HepG2 (cell line): ENCODE measurements at regions not wholly inside any gene's neighbourhood (a gene's known extent, or its start where the extent isn't known, plus 50 kb on each side); places are given as distances from the start of the nearest gene placed in this dataset.

Experiments used
- ATAC-seq: fragments of 200-7000 bp; cut with Tn5 transposase; 3 replicates; pipeline ENCODE4 v1.9.1; 2020; ENCODE audit warnings: mild to moderate bottlenecking, moderate library complexity
- BruUV-seq: library from RNA; stranded (reverse); fragments of 400-500 nt; replicated peaks from 2 replicates; lab custom pipeline; 2021; lab: Mats Ljungman, UMichigan
- CTCF ChIA-PET: fragments of 300-600 bp; formaldehyde crosslinking; extraction: SDS; loops from one replicate; lab custom pipeline; 2021; ENCODE audit warnings: low total read pairs, inconsistent platforms, low intra/inter-chr PET ratio; lab: Yijun Ruan, JAX
- POLR2A ChIA-PET: fragments of 350-600 bp; sonication (Branson Sonifier 250); formaldehyde crosslinking; loops from one replicate; lab custom pipeline; 2020; ENCODE audit warnings: antibody characterized with exemption, inconsistent platforms; lab: Yijun Ruan, JAX
- DNase-seq: peaks from one replicate; pipeline ENCODE4 v3.0.0-alpha.2; 2015; ENCODE audit warnings: low spot score
- FAIRE-seq: peaks from 3 replicates; lab custom pipeline; 2011; peaks lifted over from hg19 to GRCh38; lab: Jason Lieb, UNC
- H2AFZ ChIP-seq: one replicate; pipeline ENCODE4 v1.6.1; 2011; ENCODE audit warnings: low read length, inconsistent platforms
- H3K27ac ChIP-seq: fragments of 300-600 bp; 3 replicates; pipeline ENCODE4 v1.8.0; 2011; ENCODE audit warnings: mixed run types, mild to moderate bottlenecking, mixed read lengths, low read length, inconsistent platforms; ENCODE audit not compliant: insufficient read depth; ENCODE audit errors: extremely low read length
- H3K27me3 ChIP-seq, 2 experiments: fragments of 200-600 bp in 1 of 2; 2 replicates in 1 of 2; 3 replicates in 1 of 2; pipeline versions ENCODE4 v1.6.0 to v1.8.0; 2011; ENCODE audit warnings: low read length in 2 of 2, mild to moderate bottlenecking in 2 of 2, moderate library complexity in 2 of 2, inconsistent platforms in 1 of 2; ENCODE audit not compliant: insufficient read depth in 2 of 2, control insufficient read depth in 1 of 2
- H3K36me3 ChIP-seq, 2 experiments: fragments of 200-600 bp in 1 of 2; replicated peaks in 1 of 2; 2 replicates in 1 of 2; 3 replicates in 1 of 2; pipeline versions ENCODE4 v1.5.1 to v1.8.0; 2011; ENCODE audit warnings: low read length in 2 of 2, inconsistent platforms in 1 of 2; ENCODE audit not compliant: insufficient read depth in 2 of 2, control insufficient read depth in 1 of 2
- H3K4me1 ChIP-seq: 2 replicates; pipeline ENCODE4 v1.5.1; 2012; ENCODE audit warnings: low read length, inconsistent platforms; ENCODE audit not compliant: insufficient read depth
- H3K4me2 ChIP-seq: 2 replicates; pipeline ENCODE4 v1.6.0; 2011; ENCODE audit warnings: low read depth, low read length, inconsistent platforms
- H3K4me3 ChIP-seq, 3 experiments: fragments of 200-600 bp in 1 of 3; sonication (generic), shearing (Covaris generic) in 1 of 3; replicated peaks in 1 of 3; 2 replicates each; pipeline ENCODE4 v1.5.1; 2011 to 2016; ENCODE audit warnings: low read length in 3 of 3, inconsistent platforms in 2 of 3, low read depth in 2 of 3, mild to moderate bottlenecking in 2 of 3, control low read depth in 1 of 3, mixed read lengths in 1 of 3; ENCODE audit not compliant: insufficient read depth in 1 of 3
- H3K79me2 ChIP-seq: one replicate; pipeline ENCODE4 v1.6.1; 2011; ENCODE audit warnings: low read length, inconsistent platforms; ENCODE audit not compliant: insufficient read depth
- H3K9ac ChIP-seq: 2 replicates; pipeline ENCODE4 v1.6.0; 2011; ENCODE audit warnings: mild to moderate bottlenecking, low read depth, low read length, inconsistent platforms; ENCODE audit not compliant: insufficient read depth
- H3K9me3 ChIP-seq: 2 replicates; pipeline ENCODE4 v1.5.1; 2012; ENCODE audit warnings: mild to moderate bottlenecking, low read length
- H4K20me1 ChIP-seq: 2 replicates; pipeline ENCODE4 v1.6.0; 2011; ENCODE audit warnings: inconsistent platforms, mild to moderate bottlenecking, low read length, moderate library complexity; ENCODE audit not compliant: insufficient read depth
- BORCS8-MEF2B ChIP-seq: sonication (generic); formaldehyde crosslinking; IDR thresholded peaks from 2 replicates; pipeline ENCODE4 v1.8.0; 2022; ENCODE audit warnings: mild to moderate bottlenecking, missing genetic modification reagents
- CREB1 ChIP-seq, 2 experiments: fragments of 450-650 bp in 1 of 2; IDR thresholded peaks; 2 replicates each; pipeline ENCODE4 v1.6.1; 2016 to 2017; ENCODE audit warnings: control low read depth in 1 of 2, mild to moderate bottlenecking in 1 of 2, missing compliant biosample characterization in 1 of 2, missing genetic modification characterization in 1 of 2
- E2F5 ChIP-seq: sonication (generic); formaldehyde crosslinking; conservative IDR thresholded peaks from 2 replicates; pipeline ENCODE4 v1.4.0; 2020; ENCODE audit warnings: missing genetic modification reagents
- ETS1 ChIP-seq: sonication (generic); formaldehyde crosslinking; IDR thresholded peaks from 2 replicates; pipeline ENCODE4 v1.4.0; 2020; ENCODE audit warnings: missing genetic modification reagents
- ETV5 ChIP-seq: IDR thresholded peaks from 2 replicates; pipeline ENCODE4 v1.6.1; 2018; ENCODE audit warnings: missing biosample characterization, missing genetic modification reagents, inconsistent platforms, borderline replicate concordance
- HDAC1 ChIP-seq: sonication (generic); formaldehyde crosslinking; IDR thresholded peaks from 2 replicates; pipeline ENCODE4 v1.5.1; 2020; ENCODE audit warnings: mild to moderate bottlenecking, missing genetic modification reagents
- NR3C1 ChIP-seq: sonication (generic); formaldehyde crosslinking; IDR thresholded peaks from 2 replicates; pipeline ENCODE4 v1.4.0; 2020; ENCODE audit warnings: missing genetic modification reagents
- TCF7 ChIP-seq: sonication (generic); IDR thresholded peaks from 2 replicates; pipeline ENCODE4 v1.6.1; 2016; ENCODE audit warnings: antibody characterized with exemption, low read depth
- ZNF382 ChIP-seq: sonication (generic); formaldehyde crosslinking; IDR thresholded peaks from 2 replicates; pipeline ENCODE4 v1.5.0; 2020; ENCODE audit warnings: missing genetic modification reagents, mild to moderate bottlenecking, borderline replicate concordance
- ZNF614 ChIP-seq: IDR thresholded peaks from 2 replicates; pipeline ENCODE4 v1.6.1; 2018; ENCODE audit warnings: missing biosample characterization, missing genetic modification reagents, inconsistent platforms, borderline replicate concordance
- ZNF652 ChIP-seq: IDR thresholded peaks from 2 replicates; pipeline ENCODE4 v1.6.1; 2016; ENCODE audit warnings: low read depth, borderline replicate concordance
- ZNF816 ChIP-seq: sonication (generic); formaldehyde crosslinking; IDR thresholded peaks from 2 replicates; pipeline ENCODE4 v1.8.0; 2022; ENCODE audit warnings: missing genetic modification reagents, mild to moderate bottlenecking, borderline replicate concordance
- in situ Hi-C: cut with HindIII; loops from 2 replicates; pipeline ENCODE4 v1.10.0; 2017; ENCODE audit warnings: low pct_unique_long_range_greater_than_20kb; ENCODE audit not compliant: extremely low pct_ligation_motif_present
- intact Hi-C: fragments of 100-400 bp; cut with micrococcal nuclease; formaldehyde crosslinking; loops from one replicate; pipeline ENCODE4 v1.10.0; 2022; ENCODE audit not compliant: unreplicated experiment

GRCh38 chr18:68555879-68556301, 159.0 kb downstream of the TMX3 start:
- H3K9ac ChIP-seq = no peak overlapping the region
- no TSS peak for BruUV-seq
- no peaks in the 10 kb centered on the region for H3K27me3 ChIP-seq
- no peaks in the 10 kb centered on the region for H3K9me3 ChIP-seq
- intact Hi-C loops = no loop called here
- no peaks in the 10 kb centered on the region for H3K79me2 ChIP-seq
- H3K36me3 ChIP-seq = no peaks in the 10 kb centered on the region
- no peak for TF ChIP-seq ETV5 (CRISPR knock-in tag)
- no peak for TF ChIP-seq TCF7
- no peak for TF ChIP-seq CREB1 (IDR thresholded peaks at IDR 0.05)
- no peak for TF ChIP-seq CREB1 (CRISPR knock-in tag; IDR thresholded peaks at IDR 0.05)
- no peak for TF ChIP-seq E2F5
- no peak for TF ChIP-seq ZNF614
- no peak for TF ChIP-seq HDAC1 (CRISPR knock-in tag)
- TF ChIP-seq ZNF816 = no peak
- no peak for TF ChIP-seq BORCS8-MEF2B (CRISPR knock-in tag)
- TF ChIP-seq ZNF652 = no peak
- no peak for TF ChIP-seq ZNF382 (CRISPR knock-in tag)
- TF ChIP-seq ETS1 (CRISPR knock-in tag) = no peak
- no peak for TF ChIP-seq NR3C1
- ChIA-PET CTCF (no interaction called here), POLR2A (no interaction called here)
- in situ Hi-C loops = no loop called here
- FAIRE-seq (no peak), ATAC-seq (no peak), DNase-seq (no peak)
- H4K20me1 ChIP-seq = no peaks in the 10 kb centered on the region
- H3K4me3 ChIP-seq = no peak overlapping the region
- no peak overlapping the region for H3K4me2 ChIP-seq
- no peak overlapping the region for H2AFZ ChIP-seq
- H3K4me1 ChIP-seq = no peaks in the 10 kb centered on the region
- no peak overlapping the region for H3K27ac ChIP-seq
